ENCODE measurements at regions not wholly inside any gene's neighbourhood (a gene's known extent, or its start where the extent isn't known, plus 50 kb on each side); places are given as distances from the start of the nearest gene placed in this dataset.

DNA sequence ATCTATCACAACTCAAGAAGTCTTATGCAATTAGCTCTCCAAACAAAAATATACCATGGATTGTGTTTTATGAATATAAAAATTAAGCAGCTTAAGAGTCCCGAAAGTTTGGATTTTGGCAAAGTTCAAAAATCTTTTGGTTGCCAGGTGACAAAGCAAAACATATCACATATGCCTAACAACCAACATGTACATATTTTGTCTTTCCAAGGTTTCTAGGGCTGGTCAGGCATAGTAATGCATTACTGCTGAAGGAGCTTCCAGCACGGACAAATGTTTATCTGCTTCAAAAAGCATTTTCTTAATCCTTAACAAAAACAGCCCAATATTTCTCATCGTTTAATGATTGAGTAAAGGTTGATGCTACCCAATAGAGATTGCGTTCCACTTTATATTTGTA lies 1327.1 kb upstream of the ZEB2 start:
- DNase-seq (ENCODE audit: low read depth in 3 of 3) = no peak

DNA sequence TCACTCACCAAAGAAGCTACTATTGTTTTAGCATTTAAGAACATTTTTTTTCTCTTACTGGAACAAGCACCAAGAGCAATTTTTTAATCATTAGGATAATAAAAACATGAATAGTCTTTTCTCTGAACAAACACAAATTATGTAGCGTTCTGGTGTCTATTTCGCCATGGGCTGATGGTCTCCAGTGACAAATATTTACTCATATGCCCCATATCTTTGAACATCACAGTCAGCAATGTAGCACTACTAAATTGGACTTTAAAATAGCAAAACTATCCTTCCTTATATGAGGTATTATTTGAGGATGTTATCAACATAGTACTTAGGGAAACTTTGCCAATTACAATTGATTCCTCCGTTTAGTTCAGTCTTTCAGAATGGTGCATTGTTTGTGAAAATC lies 1326.0 kb upstream of the ZEB2 start:
- no peak for DNase-seq (ENCODE audit: low read depth in 3 of 3)

DNA sequence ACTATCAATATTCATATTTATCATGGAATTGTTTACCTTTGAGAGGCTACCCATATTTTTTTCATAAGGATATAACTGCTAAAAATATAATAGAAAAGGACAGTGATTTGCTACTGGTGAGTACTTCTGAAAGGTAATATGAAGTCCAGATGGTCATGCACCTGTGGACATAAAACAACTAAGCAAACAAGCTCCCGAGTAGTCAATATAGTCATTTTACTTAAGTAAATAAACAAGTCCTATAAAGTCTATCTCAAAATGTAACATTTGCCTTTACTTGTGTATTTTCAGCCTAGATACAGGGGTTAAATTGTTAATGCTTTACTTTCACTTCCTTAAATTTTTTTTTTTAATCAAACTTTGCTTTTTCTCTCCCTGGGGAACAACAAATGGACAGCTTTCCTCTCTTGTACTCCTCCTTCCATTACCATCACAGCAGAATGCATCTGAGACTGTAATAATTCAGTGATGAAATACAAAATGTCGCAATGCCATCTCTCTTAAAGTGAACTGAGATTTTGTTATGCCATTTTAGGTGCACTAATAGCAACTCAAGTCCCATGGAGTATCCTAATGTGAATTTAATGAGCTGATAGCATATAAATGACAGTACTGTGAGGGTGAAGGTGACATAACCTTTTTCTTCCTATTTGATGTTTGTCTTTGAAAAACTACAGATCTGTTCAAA lies 1325.4 kb upstream of the ZEB2 start:
- DNase-seq (ENCODE audit: low read depth in 3 of 3) = no peak

DNA sequence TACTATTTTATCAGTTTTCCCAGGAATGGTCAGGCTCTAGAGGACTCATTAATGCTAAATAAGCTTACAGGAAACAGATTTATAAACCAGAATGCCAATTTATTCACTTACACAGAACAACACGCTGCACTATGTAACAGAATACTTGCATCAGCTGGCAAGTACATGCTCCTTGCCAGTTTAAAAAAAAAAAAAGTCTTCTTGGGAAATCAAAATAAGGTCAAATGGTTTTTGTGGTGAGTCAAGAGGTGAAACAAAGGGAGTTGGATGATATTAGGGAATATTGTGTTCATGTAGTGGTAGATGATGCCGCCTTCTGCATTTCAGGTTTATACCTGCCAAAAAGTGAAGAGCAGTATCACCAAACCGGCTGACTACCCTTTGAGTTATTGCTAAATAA lies 1322.1 kb upstream of the ZEB2 start:
- DNase-seq (ENCODE audit: low read depth in 3 of 3) = no peak

DNA sequence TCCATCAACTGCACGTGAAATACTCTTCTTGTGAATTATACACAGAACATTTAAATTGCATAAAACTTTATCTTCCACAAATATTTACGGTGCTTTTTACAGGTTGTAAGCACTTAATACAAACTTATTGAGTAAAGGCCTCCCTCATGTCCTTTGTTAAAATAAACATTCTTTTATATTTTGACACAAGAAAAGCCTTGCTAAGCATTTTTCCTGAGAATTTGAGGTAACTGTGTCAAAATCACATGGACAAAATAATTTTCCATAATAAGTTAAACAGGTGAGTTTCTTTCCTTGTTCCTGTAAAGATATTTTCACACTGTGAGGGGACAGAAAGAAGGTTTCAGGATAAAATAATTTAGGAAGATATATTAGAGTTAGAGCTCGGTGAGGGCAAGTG lies 1317.1 kb upstream of the ZEB2 start:
- DNase-seq (ENCODE audit: low read depth in 3 of 3) = no peak

DNA sequence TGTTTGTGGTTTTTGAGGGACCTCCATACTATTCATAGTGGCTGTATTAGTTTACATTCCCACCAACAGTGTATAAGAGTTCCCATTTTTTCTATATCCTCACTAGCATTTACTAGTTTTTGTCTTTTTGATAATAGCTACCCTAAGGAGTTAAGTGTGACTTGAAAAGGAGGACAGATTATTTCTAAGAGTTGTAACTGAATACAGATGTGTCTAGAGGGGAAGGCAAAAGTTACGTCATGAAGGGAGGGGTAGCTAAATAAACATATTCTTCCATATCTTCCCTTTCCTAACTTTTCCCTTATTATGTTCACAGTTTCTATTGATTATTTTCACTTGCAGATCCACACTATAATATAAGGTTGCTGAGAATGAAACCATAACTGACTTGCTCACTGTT lies 1315.7 kb upstream of the ZEB2 start:
- DNase-seq (ENCODE audit: low read depth in 3 of 3) = no peak

DNA sequence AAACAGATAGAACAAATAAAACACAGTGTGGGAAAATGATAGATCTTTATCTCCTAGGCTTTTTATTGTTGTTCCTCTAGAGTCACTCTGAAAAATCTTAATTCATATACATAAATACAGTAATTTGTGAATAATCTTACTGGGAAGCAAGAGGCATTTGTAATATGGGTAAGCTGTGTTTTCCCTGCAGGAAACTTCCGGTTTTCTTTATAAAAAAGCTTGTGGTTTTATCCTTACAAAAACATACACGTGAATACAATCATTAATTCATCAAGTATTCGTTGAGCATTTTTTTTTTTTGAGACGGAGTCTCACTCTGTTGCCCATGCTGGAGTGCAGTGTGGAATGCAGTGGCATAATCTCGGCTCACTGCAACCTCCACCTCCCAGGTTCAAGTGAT lies 1312.8 kb upstream of the ZEB2 start:
- DNase-seq (ENCODE audit: low read depth in 3 of 3) = no peak

DNA sequence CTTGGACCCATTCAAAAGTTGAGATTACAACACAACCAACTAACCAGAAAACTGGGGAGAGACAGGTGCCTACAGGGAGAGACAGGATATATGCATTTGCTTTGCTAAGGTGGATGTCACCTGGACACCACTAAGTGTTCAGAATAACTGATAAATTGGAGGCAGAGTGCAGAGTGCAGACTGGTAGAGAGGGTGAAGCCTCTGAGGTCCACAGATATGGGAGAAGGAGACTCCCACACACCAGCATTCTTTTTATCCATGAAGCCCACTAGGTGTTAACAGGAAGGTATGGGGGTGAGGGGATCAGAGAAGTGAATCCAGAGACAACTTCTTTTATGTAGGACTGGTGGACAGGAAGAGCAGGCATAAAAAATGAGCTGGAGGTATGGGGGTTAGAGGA lies 1310.0 kb upstream of the ZEB2 start:
- no peak for DNase-seq (ENCODE audit: low read depth in 3 of 3)

DNA sequence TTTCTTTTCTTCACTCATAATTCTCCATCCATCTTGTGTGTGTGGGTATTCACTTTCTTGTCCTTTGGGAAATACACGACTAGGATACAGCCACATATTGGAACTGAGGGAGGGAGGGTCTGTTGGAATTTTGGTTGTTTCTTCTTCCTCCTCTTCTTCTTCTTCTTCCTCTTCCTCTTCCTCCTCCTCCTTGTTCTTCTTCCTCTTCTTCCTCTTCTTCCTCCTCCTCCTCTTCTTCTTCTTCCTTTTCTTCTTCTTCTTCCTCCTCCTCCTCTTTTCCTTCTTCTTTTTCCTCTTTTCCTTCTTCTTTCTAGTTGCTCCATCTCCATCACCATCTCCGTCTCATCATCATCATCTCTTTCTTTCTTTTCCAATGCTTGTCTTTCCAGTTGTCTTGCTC lies 1307.3 kb upstream of the ZEB2 start:
- no peak for DNase-seq (ENCODE audit: low read depth in 3 of 3)

DNA sequence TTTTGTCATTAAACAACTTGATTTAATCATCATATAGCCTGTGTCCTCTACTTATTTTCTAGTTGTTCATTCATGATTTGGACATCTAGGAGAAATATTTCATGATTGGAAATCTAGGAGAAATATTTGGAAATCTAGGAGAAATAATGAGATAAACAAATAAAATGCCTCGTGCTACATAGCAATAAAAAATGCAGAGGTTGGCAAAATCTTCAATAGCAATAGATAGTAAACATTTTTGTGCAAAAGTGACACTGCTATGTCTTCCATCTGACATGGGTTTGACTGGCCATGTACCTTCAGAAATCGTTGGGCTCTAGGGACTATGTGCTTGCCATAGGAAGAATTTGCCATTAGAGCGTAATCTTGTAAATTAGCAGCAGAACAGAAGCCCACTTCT lies 1304.5 kb upstream of the ZEB2 start:
- no peak for DNase-seq (ENCODE audit: low read depth in 3 of 3)

DNA sequence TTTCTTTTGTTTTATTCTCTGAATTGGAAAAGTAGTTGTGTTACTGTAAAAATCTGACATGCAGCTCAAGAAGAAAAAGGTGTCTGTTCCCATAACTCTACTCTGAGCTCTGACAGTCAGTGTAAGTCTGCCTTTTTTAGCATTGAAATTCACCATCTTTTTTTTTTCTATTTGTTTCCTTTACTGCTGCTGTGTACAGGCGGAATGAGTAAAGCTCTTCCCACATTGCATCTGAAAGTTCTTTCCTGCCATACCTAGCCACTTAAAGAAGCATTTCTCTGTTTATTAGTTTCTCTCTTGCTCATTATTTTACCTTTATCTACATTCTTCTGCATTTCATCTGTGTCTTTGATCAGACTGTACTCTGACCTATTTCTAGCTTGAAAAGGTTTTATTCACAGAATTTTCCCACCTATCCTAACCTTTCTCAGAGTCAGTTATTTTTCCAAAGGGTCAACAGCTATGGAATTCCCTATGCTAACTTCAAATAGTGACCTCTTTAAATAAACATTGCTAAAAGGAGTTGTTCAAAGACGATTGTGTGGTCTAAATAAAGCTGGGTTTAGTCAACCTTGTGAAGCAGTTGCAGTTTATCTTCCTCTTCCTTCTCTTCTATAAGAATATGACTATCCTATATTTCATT lies 1303.1 kb upstream of the ZEB2 start:
- no peak for DNase-seq (ENCODE audit: low read depth in 3 of 3)

DNA sequence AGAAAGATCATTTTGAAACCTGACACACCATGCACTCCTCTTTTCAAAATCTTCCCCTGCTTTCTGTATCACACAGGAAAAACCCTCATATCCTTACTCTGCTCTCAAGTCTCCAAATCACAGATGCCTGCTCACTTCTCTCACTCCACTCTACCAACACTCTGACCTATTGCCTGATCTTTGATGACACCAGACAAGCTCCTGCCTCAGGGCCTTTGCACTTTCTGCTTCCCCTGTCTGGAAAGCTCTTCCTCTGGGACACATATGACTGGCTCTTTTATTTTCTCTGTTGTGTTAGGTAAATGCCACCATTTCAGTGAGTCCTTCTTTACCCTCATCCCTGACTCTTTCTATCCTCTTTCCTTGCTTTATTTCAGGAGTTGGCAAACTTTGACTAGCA lies 1300.7 kb upstream of the ZEB2 start:
- no peak for DNase-seq (ENCODE audit: low read depth in 3 of 3)

DNA sequence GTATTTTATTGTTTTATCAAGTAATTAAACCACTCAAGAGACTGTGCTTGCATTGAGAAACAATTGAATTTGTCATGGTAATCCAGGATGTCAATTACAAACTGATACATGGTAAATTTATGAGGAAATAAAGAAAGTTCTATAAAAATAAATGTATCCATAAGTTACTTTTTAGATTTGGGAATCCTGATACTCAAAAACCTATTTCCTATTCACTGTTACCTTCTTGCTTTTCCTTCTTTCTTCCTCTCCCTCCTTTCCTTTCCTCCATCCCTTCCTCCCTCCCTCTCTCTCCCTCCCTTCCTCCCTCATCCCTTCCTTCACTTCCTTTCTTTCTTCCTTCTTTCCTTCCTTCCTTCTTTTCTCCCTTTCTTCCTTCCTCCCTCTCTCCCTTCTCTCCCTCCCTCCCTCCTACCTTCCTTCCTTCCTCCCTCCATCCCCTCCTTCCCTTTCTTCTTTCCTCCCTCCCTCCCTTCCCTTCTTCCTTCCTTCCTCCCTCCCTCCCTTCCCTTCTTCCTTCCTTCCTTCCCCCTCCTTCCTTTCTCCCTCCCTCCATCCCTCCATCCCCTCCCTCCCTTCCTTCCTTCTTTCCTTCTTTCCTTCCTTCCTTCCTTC lies 1299.1 kb upstream of the ZEB2 start:
- no peak for DNase-seq (ENCODE audit: low read depth in 3 of 3)

DNA sequence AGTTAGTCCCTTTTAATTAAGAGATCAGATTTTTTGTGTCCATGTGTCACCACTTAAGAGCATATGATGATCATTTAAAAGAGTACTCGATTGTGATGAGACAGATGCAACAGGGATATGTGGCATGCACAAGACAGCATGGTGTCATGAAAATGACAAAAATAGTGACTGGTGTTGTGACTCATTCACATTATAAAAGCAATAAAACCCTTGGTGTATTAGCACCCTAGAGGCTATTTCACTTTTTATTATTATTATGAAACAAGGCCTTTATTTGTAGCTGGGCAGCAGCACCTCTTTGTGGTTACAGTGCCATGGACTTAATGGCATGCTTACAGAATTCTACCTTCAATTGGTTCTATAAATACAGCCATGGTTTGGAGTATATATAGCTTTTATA lies 1296.0 kb upstream of the ZEB2 start:
- no peak for DNase-seq (ENCODE audit: low read depth in 3 of 3)

DNA sequence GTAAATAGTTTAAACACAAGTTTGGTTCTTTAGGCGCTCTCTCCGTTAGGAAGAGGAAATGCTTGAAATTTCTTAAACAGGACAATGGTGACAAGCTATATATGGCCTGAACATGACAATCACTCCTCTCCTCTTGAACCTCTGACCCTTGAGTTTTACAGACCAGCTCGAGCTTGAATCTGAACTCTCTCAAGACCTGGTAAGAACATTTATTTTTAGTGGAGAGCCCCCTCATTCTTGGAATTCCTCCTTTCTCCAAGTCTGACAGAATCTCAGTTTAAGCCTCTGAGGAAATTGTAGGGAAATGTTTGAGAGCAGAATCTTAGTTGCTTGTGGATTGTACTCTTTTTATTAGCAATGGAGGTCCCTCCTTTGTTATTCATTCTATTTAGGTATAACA lies 1293.6 kb upstream of the ZEB2 start:
- no peak for DNase-seq (ENCODE audit: low read depth in 3 of 3)

DNA sequence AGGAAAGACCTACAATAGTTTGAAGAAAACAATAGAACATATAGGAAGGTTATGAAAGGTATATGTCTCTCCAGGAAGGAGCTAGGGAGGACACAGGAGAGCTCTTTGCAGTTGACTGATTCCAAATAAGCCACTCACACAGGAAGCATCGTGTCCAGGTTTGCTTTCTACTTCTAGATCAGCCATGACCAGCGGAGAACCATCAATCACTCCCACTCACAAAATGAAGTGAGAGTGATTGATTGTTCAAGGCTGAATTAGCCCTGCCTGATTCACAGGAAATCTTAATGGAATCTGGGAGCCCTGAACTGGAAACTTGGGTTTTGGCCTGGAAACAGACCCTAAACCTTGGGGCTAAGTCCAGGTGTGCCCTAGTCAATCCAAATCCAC lies 1292.2 kb upstream of the ZEB2 start:
- no peak for DNase-seq (ENCODE audit: low read depth in 3 of 3)

DNA sequence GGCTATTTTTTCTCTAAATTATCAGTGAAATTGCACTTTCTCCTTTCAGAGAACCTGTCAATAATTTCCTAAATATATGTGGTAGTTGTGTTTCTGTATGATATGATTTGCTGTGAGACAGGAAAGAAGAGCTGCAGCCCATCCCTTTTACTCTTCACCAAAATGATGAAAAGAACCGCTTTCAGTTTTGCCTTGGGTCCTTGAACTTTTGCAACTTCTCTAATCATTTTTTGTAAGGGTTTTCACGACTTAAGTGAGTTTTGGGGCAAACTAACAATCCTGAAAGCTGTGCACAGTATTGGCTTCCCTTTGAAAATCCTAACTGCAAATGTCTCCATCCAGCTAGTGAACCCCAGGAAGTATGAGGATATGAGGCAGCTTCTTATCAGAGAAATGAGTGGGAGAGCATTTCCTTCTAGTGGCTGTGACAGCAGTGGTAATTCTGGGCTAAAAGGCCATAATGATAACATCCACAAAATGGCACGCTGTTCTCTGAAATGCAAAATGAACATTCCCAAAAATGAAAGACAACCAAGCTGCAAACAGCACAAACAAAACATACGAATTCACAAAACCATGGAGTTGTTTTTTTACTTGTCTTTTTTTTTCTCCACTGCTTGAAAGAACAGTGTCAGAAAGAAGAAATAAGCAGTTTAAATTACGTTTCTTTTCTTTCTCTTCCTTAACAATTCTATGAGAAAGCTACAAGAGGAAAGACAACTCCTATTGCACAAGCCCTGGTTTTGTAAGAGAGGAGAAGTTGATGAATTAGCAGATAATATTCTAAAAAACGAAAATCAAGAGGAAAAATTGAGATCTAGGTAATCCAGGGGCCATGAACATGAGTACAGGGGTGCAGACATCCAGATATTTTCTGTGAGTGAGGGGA lies 1291.6 kb upstream of the ZEB2 start:
- no peak for DNase-seq (ENCODE audit: low read depth in 3 of 3)

DNA sequence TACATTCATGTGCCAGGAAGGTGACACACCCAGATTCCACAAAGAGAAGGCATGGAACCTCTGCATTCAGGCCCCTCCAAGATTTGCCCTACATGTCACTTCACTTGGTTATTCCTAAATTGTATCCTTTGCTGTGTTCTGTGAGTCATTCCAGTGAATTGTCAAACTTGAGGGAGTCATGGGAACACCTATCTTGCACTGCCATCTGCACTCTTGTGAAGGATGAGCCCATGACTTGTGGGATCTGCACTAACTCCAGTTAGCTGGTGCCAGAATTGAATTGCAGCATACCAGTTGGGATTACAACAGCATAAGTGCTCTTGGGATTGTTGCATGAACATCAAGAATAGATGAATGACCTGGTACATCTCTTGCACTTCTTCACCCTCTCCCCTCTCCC lies 1288.0 kb upstream of the ZEB2 start:
- DNase-seq (ENCODE audit: low read depth in 3 of 3) = no peak

DNA sequence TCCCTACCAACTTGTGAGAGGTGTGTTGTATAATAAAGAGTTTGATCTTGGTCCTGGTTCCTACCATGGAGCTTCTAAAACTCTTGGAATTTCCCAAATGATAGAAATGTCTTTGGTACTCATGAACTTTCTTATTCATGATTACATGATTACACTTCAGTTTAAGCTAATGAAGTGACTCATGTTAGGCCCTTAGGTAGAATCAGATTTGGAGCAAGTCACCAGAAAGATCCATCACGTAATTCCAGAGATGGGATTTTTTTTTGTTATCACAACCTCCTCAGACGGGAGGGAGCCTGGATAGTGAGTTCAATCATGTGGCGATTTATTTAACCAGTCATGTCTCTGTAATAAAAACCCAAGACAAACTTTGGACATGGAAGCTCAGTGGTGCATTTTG lies 1287.6 kb upstream of the ZEB2 start:
- no peak for DNase-seq (ENCODE audit: low read depth in 3 of 3)

DNA sequence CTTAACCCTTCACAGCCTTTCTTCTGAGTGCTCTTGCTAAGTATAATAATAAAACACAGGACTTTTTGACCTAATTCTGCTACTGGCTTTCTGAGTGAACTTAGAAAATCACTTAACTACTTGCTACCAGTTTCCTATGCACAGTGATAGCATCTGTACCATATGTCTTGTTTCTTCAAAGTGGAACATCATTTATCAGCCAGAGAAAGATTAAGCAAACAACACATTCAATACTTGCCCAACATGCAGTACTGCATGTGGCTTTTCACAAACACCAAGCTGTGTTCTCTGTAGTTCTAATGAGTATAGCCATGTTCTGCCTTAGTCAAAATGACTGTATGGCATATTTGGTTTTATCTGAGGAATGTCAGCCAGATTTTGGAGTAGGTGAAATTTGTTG lies 1286.6 kb upstream of the ZEB2 start:
- no peak for DNase-seq (ENCODE audit: low read depth in 3 of 3)

DNA sequence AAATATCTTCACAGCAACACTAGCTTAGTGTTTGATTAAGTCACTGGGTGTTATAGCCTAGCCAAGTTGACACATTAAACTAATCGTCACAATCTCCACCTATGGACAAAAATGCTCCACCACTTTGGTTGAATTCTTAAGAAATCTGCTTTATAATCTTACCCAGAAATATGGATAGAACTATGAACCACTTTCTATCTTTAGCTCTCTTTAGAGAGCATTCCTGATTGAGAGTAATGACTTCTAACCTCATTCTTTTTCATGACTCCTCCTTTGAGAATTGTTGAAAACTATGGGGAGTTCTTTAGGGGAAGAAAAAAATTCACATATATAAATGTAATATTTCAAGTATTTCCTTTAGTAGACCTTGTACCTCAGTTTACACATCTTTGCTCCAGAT lies 1282.2 kb upstream of the ZEB2 start:
- DNase-seq (ENCODE audit: low read depth in 3 of 3) = no peak

DNA sequence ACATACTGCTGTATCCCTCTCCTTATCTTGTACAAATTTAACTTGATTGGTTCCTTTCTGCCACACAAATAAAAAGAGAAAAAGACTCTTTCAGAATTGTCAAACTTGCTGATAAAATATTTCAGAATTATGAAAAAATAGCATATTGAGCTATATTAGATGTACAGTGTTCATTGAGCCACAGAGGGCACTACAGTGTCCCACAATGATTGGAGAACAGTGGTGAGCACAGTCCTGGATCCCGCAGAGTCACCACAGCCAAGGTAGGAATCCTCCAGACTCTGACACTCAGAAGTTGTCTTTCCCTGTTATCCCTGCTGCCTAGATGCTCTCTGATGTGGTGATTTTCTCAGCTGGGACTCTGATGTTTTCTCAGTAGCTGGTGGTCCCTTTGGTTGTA lies 1281.3 kb upstream of the ZEB2 start:
- no peak for DNase-seq (ENCODE audit: low read depth in 3 of 3)
